Stomach (tissue), 4 donors: ENCODE measurements at regions not wholly inside any gene's neighbourhood (a gene's known extent, or its start where the extent isn't known, plus 50 kb on each side); places are given as distances from the start of the nearest gene placed in this dataset.

ENCODE experiments used
- CTCF ChIP-seq, 7 experiments: fragments of 450-650 bp in 4 of 7; fragments of 200-600 bp in 3 of 7; sonication (generic) in 3 of 7; IDR thresholded peaks; one replicate each; pipeline ENCODE4 v1.5.1; 2016 to 2019; ENCODE audit warnings: antibody characterized with exemption in 7 of 7, control low read depth in 2 of 7, mild to moderate bottlenecking in 1 of 7
- POLR2A ChIP-seq, 4 donors: fragments of 450-650 bp; IDR thresholded peaks; one replicate each; pipeline ENCODE4 v1.6.1; 2016; ENCODE audit warnings: antibody characterized with exemption in 4 of 4, control low read depth in 2 of 4, mild to moderate bottlenecking in 1 of 4, moderate library complexity in 1 of 4

GRCh38 chr7:157483971-157484410, 147.2 kb downstream of the DNAJB6 start:
- TF ChIP-seq CTCF (IDR thresholded peaks at IDR 0.05) = no peak
- no peak for TF ChIP-seq POLR2A (IDR thresholded peaks at IDR 0.05)
